ENCODE measurements at regions not wholly inside any gene's neighbourhood (a gene's known extent, or its start where the extent isn't known, plus 50 kb on each side); places are given as distances from the start of the nearest gene placed in this dataset.

GRCh38 chr9:28981711-28982110 is 1408.4 kb upstream of the C9orf72 start:
- TF ChIP-seq YY1 (IDR thresholded peaks at IDR 0.05; ENCODE audit: insufficient read depth, insufficient read length) (no peak), SUZ12 (IDR thresholded peaks at IDR 0.05; ENCODE audit: extremely low read depth, insufficient read depth, insufficient read length) (no peak)

All from NT2/D1 (cell line).